Coronary artery (tissue), 2 donors: ENCODE measurements at regions not wholly inside any gene's neighbourhood (a gene's known extent, or its start where the extent isn't known, plus 50 kb on each side); places are given as distances from the start of the nearest gene placed in this dataset.

Source experiments
- DNase-seq: peaks from one replicate; pipeline ENCODE4 v3.0.0-alpha.2; 2017; ENCODE audit warnings: low spot score
- H3K27ac ChIP-seq, 2 donors: fragments of 200-600 bp; sonication (generic); one replicate each; pipeline ENCODE4 v1.5.1; 2016 to 2019
- H3K4me3 ChIP-seq: fragments of 200-600 bp; sonication (generic); 2 replicates; pipeline ENCODE4 v1.5.1; 2016; ENCODE audit warnings: mild to moderate bottlenecking, moderate library complexity
- CTCF ChIP-seq: fragments of 200-600 bp; sonication (generic); IDR thresholded peaks from one replicate; pipeline ENCODE4 v1.5.1; 2019; ENCODE audit warnings: antibody characterized with exemption

- H3K4me3 ChIP-seq = no peak overlapping the region
- TF ChIP-seq CTCF = no peak
- H3K27ac ChIP-seq = no peak overlapping the region
- DNase-seq = no peak
These were observed 544.9 kb upstream of the ADARB2 start for GRCh38 chr10:2282202-2282601.

GRCh38 chr10:2280713-2281300 is 543.5 kb upstream of the ADARB2 start:
- TF ChIP-seq CTCF = no peak
- no peak overlapping the region for H3K27ac ChIP-seq
- no peak overlapping the region for H3K4me3 ChIP-seq
- DNase-seq = no peak

- no peak overlapping the region for H3K4me3 ChIP-seq
These were observed 542.4 kb upstream of the ADARB2 start for GRCh38 chr10:2279711-2280110.

GRCh38 chr10:2278363-2278762 is 541.0 kb upstream of the ADARB2 start:
- H3K27ac ChIP-seq = no peak overlapping the region
- H3K4me3 ChIP-seq = no peak overlapping the region
- TF ChIP-seq CTCF = no peak
- no peak for DNase-seq

More at GRCh38 chr10:2279711-2280110, 542.4 kb upstream of the ADARB2 start:
- no peak for TF ChIP-seq CTCF
- no peak overlapping the region for H3K27ac ChIP-seq
- no peak for DNase-seq

- no peak for DNase-seq
- Histone ChIP-seq H3K4me3 (no peak overlapping the region), H3K27ac (no peak overlapping the region)
- no peak for TF ChIP-seq CTCF
These were observed 526.2 kb upstream of the ADARB2 start for GRCh38 chr10:2263561-2263960.

- no peak overlapping the region for H3K27ac ChIP-seq
- no peak for TF ChIP-seq CTCF
- no peak overlapping the region for H3K4me3 ChIP-seq
- no peak for DNase-seq
These were observed 525.6 kb upstream of the ADARB2 start for GRCh38 chr10:2262878-2263277.

- DNase-seq = no peak
- Histone ChIP-seq H3K27ac (no peak overlapping the region), H3K4me3 (no peak overlapping the region)
- TF ChIP-seq CTCF = no peak
These were observed 525.0 kb upstream of the ADARB2 start for GRCh38 chr10:2262333-2262732.
